ENCODE measurements at regions not wholly inside any gene's neighbourhood (a gene's known extent, or its start where the extent isn't known, plus 50 kb on each side); places are given as distances from the start of the nearest gene placed in this dataset.

GRCh38 chr13:61142506-61142905 lies 273.1 kb downstream of the PCDH20 start:
- H3K4me1 Mint-ChIP-seq: no peaks in the 10 kb centered on the region
- H3K9me3 ChIP-seq (ENCODE audit: control insufficient read depth, low read length): peaks cover 21% of the 10 kb centered on the region
- peaks cover 18% of the 10 kb centered on the region for H3K36me3 Mint-ChIP-seq (ENCODE audit: low read depth)
- no peaks in the 10 kb centered on the region for H3K4me1 ChIP-seq (ENCODE audit: control insufficient read depth, insufficient read depth, low read length)
- no peak overlapping the region for H3K27ac Mint-ChIP-seq
- H3K27me3 ChIP-seq (ENCODE audit: control insufficient read depth, insufficient read depth, low read length, poor library complexity, severe bottlenecking): no peaks in the 10 kb centered on the region
- no peaks in the 10 kb centered on the region for H3K36me3 ChIP-seq (ENCODE audit: control insufficient read depth, insufficient read depth, low read length)
- H3K27me3 Mint-ChIP-seq (ENCODE audit: insufficient read depth): no peaks in the 10 kb centered on the region
- no peak overlapping the region for H3K9ac ChIP-seq (ENCODE audit: extremely low read depth, low read length, poor library complexity, severe bottlenecking)
- DNase-seq: no peak
- no peak overlapping the region for H3K4me3 Mint-ChIP-seq
- TF ChIP-seq CTCF (conservative IDR thresholded peaks at IDR 0.05): no peak
- H3K9me3 Mint-ChIP-seq: peaks cover 16% of the 10 kb centered on the region
- H3K4me3 ChIP-seq (ENCODE audit: low read length): no peak overlapping the region
- H3K27ac ChIP-seq (ENCODE audit: low read depth, low read length): no peak overlapping the region

- H3K9ac ChIP-seq (ENCODE audit: extremely low read depth, low read length, poor library complexity, severe bottlenecking): no peak overlapping the region
- H3K9me3 Mint-ChIP-seq: no peaks in the 10 kb centered on the region
- H3K4me1 Mint-ChIP-seq: no peaks in the 10 kb centered on the region
- no peaks in the 10 kb centered on the region for H3K36me3 ChIP-seq (ENCODE audit: control insufficient read depth, insufficient read depth, low read length)
- H3K4me3 ChIP-seq (ENCODE audit: low read length): no peak overlapping the region
- H3K27me3 Mint-ChIP-seq (ENCODE audit: insufficient read depth): no peaks in the 10 kb centered on the region
- H3K9me3 ChIP-seq (ENCODE audit: control insufficient read depth, low read length): no peaks in the 10 kb centered on the region
- H3K36me3 Mint-ChIP-seq (ENCODE audit: low read depth): peaks cover 6% of the 10 kb centered on the region
- no peak overlapping the region for H3K27ac ChIP-seq (ENCODE audit: low read depth, low read length)
- no peak for TF ChIP-seq CTCF (conservative IDR thresholded peaks at IDR 0.05)
- no peaks in the 10 kb centered on the region for H3K4me1 ChIP-seq (ENCODE audit: control insufficient read depth, insufficient read depth, low read length)
- H3K27me3 ChIP-seq (ENCODE audit: control insufficient read depth, insufficient read depth, low read length, poor library complexity, severe bottlenecking): no peaks in the 10 kb centered on the region
- no peak for DNase-seq
- H3K4me3 Mint-ChIP-seq: no peak overlapping the region
- no peak overlapping the region for H3K27ac Mint-ChIP-seq
Observed at GRCh38 chr13:61138857-61139256, 276.8 kb downstream of the PCDH20 start.

GRCh38 chr13:61136515-61136914 lies 279.1 kb downstream of the PCDH20 start:
- Histone ChIP-seq H3K4me1 (ENCODE audit: control insufficient read depth, insufficient read depth, low read length) (no peaks in the 10 kb centered on the region), H3K9ac (ENCODE audit: extremely low read depth, low read length, poor library complexity, severe bottlenecking) (no peak overlapping the region), H3K27ac (ENCODE audit: low read depth, low read length) (no peak overlapping the region), H3K27me3 (ENCODE audit: control insufficient read depth, insufficient read depth, low read length, poor library complexity, severe bottlenecking) (no peaks in the 10 kb centered on the region), H3K36me3 (ENCODE audit: control insufficient read depth, insufficient read depth, low read length) (no peaks in the 10 kb centered on the region), H3K4me3 (ENCODE audit: low read length) (no peak overlapping the region), H3K9me3 (ENCODE audit: control insufficient read depth, low read length) (no peaks in the 10 kb centered on the region)
- Mint-ChIP-seq H3K27me3 (ENCODE audit: insufficient read depth) (no peaks in the 10 kb centered on the region), H3K36me3 (ENCODE audit: low read depth) (no peaks in the 10 kb centered on the region), H3K4me3 (no peak overlapping the region), H3K27ac (no peak overlapping the region), H3K9me3 (no peaks in the 10 kb centered on the region), H3K4me1 (no peaks in the 10 kb centered on the region)
- no peak for TF ChIP-seq CTCF (conservative IDR thresholded peaks at IDR 0.05)
- WGBS, 2 experiments (ENCODE audit: insufficient coverage in 1 of 2, insufficient read length in 1 of 2): no CpG with 5 or more reads among the region's 1 CpG
- no peak for DNase-seq

All from endodermal cell (in vitro differentiated cells).